ENCODE measurements at regions not wholly inside any gene's neighbourhood (a gene's known extent, or its start where the extent isn't known, plus 50 kb on each side); places are given as distances from the start of the nearest gene placed in this dataset.

DNA sequence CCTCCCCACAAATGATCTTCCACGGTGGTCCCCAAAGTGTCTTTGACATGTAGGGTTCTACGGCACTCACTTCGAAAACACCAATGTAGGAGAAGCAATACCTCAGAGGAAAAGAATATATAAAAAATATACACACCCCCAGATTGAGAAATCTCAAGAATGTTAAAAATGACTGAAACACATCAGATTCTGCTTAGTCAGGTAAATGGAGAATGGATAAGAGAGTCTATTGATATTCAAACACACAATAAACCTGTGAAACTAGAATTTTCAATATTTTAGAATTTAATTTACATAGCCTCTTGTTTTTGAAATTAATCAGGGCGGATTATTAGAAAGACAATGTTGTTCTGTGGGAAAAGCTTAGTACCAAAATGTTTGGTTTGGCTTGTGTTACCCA, 712.4 kb downstream of the GATA3 start:
- no peak for DNase-seq (ENCODE audit: low spot score)
- TF ChIP-seq EGR1 (IDR thresholded peaks at IDR 0.05; ENCODE audit: low read depth in 2 of 2): no peak
- no peak for TF ChIP-seq SP1 (IDR thresholded peaks at IDR 0.05)
- no peak for TF ChIP-seq FOXA1 (IDR thresholded peaks at IDR 0.05)
- no peak for TF ChIP-seq NR2F2 (IDR thresholded peaks at IDR 0.05)
- TF ChIP-seq JUND (IDR thresholded peaks at IDR 0.05): no peak
- TF ChIP-seq TAF1 (conservative IDR thresholded peaks at IDR 0.05): no peak
- TF ChIP-seq RAD21 (IDR thresholded peaks at IDR 0.05): no peak
- no peak for TF ChIP-seq FOXA2 (IDR thresholded peaks at IDR 0.05)
- Histone ChIP-seq H3K27ac (ENCODE audit: low read depth in 1 of 2, low read length in 2 of 2) (no peak overlapping the region), H3K4me3 (ENCODE audit: low read depth in 1 of 3, low read length in 3 of 3) (no peak overlapping the region), H3K4me1 (ENCODE audit: control insufficient read depth in 4 of 4, insufficient read depth in 4 of 4, low read length in 3 of 4) (no peaks in the 10 kb centered on the region), H3K9ac (ENCODE audit: low read depth in 1 of 2, low read length in 2 of 2) (no peak overlapping the region), H3K27me3 (ENCODE audit: control insufficient read depth in 4 of 4, insufficient read depth in 4 of 4, low read length in 3 of 4) (peaks cover 0 to 3% (median 0%) of the 10 kb centered on the region in 4 donors), H3K36me3 (ENCODE audit: control insufficient read depth in 4 of 4, insufficient read depth in 3 of 4, low read depth in 1 of 4, low read length in 3 of 4) (no peaks in the 10 kb centered on the region), H3K9me3 (ENCODE audit: control insufficient read depth in 4 of 4, low read length in 3 of 4) (no peaks in the 10 kb centered on the region)
- 77% methylated on average over 4 of the region's 4 CpGs for WGBS

- Histone ChIP-seq H3K27ac (ENCODE audit: low read depth in 1 of 2, low read length in 2 of 2) (no peak overlapping the region), H3K9ac (ENCODE audit: low read depth in 1 of 2, low read length in 2 of 2) (no peak overlapping the region), H3K9me3 (ENCODE audit: control insufficient read depth in 4 of 4, low read length in 3 of 4) (no peaks in the 10 kb centered on the region), H3K4me3 (ENCODE audit: low read depth in 1 of 3, low read length in 3 of 3) (no peak overlapping the region), H3K36me3 (ENCODE audit: control insufficient read depth in 4 of 4, insufficient read depth in 3 of 4, low read depth in 1 of 4, low read length in 3 of 4) (no peaks in the 10 kb centered on the region), H3K27me3 (ENCODE audit: control insufficient read depth in 4 of 4, insufficient read depth in 4 of 4, low read length in 3 of 4) (peaks cover 0 to 3% (median 0%) of the 10 kb centered on the region in 4 donors), H3K4me1 (ENCODE audit: control insufficient read depth in 4 of 4, insufficient read depth in 4 of 4, low read length in 3 of 4) (no peaks in the 10 kb centered on the region)
- TF ChIP-seq REST (IDR thresholded peaks at IDR 0.05) (no peak), TAF1 (conservative IDR thresholded peaks at IDR 0.05) (no peak), EGR1 (IDR thresholded peaks at IDR 0.05; ENCODE audit: low read depth in 2 of 2) (no peak), ZBTB33 (IDR thresholded peaks at IDR 0.05) (no peak), SP1 (IDR thresholded peaks at IDR 0.05) (no peak), FOXA1 (IDR thresholded peaks at IDR 0.05) (no peak), FOXA2 (IDR thresholded peaks at IDR 0.05) (no peak), RAD21 (IDR thresholded peaks at IDR 0.05) (no peak), NR2F2 (IDR thresholded peaks at IDR 0.05) (no peak), JUND (IDR thresholded peaks at IDR 0.05) (no peak), RXRA (IDR thresholded peaks at IDR 0.05) (no peak), HNF4G (IDR thresholded peaks at IDR 0.05) (no peak), HNF4A (conservative IDR thresholded peaks at IDR 0.05) (no peak), GABPA (IDR thresholded peaks at IDR 0.05 in 1 of 2, conservative IDR thresholded peaks at IDR 0.05 in 1 of 2) (no peak), YY1 (IDR thresholded peaks at IDR 0.05) (no peak)
- TF ChIP-seq, protein P1, sequence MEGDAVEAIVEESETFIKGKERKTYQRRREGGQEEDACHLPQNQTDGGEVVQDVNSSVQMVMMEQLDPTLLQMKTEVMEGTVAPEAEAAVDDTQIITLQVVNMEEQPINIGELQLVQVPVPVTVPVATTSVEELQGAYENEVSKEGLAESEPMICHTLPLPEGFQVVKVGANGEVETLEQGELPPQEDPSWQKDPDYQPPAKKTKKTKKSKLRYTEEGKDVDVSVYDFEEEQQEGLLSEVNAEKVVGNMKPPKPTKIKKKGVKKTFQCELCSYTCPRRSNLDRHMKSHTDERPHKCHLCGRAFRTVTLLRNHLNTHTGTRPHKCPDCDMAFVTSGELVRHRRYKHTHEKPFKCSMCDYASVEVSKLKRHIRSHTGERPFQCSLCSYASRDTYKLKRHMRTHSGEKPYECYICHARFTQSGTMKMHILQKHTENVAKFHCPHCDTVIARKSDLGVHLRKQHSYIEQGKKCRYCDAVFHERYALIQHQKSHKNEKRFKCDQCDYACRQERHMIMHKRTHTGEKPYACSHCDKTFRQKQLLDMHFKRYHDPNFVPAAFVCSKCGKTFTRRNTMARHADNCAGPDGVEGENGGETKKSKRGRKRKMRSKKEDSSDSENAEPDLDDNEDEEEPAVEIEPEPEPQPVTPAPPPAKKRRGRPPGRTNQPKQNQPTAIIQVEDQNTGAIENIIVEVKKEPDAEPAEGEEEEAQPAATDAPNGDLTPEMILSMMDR (IDR thresholded peaks at IDR 0.05; ENCODE audit: low read depth, low read length, missing input control): no peak
- TF ChIP-seq, protein P2, sequence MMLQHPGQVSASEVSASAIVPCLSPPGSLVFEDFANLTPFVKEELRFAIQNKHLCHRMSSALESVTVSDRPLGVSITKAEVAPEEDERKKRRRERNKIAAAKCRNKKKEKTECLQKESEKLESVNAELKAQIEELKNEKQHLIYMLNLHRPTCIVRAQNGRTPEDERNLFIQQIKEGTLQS (IDR thresholded peaks at IDR 0.05): no peak
- TF ChIP-seq, protein P3, sequence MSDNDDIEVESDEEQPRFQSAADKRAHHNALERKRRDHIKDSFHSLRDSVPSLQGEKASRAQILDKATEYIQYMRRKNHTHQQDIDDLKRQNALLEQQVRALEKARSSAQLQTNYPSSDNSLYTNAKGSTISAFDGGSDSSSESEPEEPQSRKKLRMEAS (IDR thresholded peaks at IDR 0.05): no peak
- 66% methylated on average over 5 of the region's 5 CpGs for WGBS
- DNase-seq (ENCODE audit: low spot score): no peak
These were observed 713.1 kb downstream of the GATA3 start for GRCh38 chr10:8767591-8767990.
